Astrocyte of the spinal cord (primary cell): ENCODE measurements at regions not wholly inside any gene's neighbourhood (a gene's known extent, or its start where the extent isn't known, plus 50 kb on each side); places are given as distances from the start of the nearest gene placed in this dataset.
A peak's percentile ranks its signal among the peaks of the same experiment; 100 is the strongest.

ENCODE experiments used
- DNase-seq: peaks from one replicate; pipeline ENCODE4 v3.0.0; 2011; ENCODE audit warnings: low read depth, low spot score
- H3K4me3 ChIP-seq: 2 replicates; pipeline ENCODE4 v1.5.1; 2011; ENCODE audit warnings: low read depth, mild to moderate bottlenecking, low read length, moderate library complexity
- CTCF ChIP-seq: IDR thresholded peaks from 2 replicates; pipeline ENCODE4 v1.5.1; 2012; ENCODE audit warnings: low read depth, mild to moderate bottlenecking, low read length, inconsistent platforms
- in situ Hi-C: cut with HindIII; loops from 2 replicates; pipeline ENCODE4 v1.10.0; 2017; ENCODE audit warnings: low sequenced_read_pairs

- no peak for DNase-seq
- no peak for TF ChIP-seq CTCF
- in situ Hi-C loops, result no loop called here
- H3K4me3 ChIP-seq, result no peak overlapping the region
Measured at GRCh38 chr3:124089214-124089613, 97.3 kb upstream of the ROPN1 start.

GRCh38 chr3:124091716-124092115 lies 99.8 kb upstream of the ROPN1 start:
- no peak for TF ChIP-seq CTCF
- no peak overlapping the region for H3K4me3 ChIP-seq
- in situ Hi-C loops, result no loop called here
- DNase-seq, result no peak

GRCh38 chr3:124092811-124093210 lies 100.9 kb upstream of the ROPN1 start:
- no peak overlapping the region for H3K4me3 ChIP-seq
- no peak for TF ChIP-seq CTCF
- in situ Hi-C loops, result no loop called here
- DNase-seq, result peak; percentile 22

GRCh38 chr3:124094496-124094895 lies 102.6 kb upstream of the ROPN1 start:
- no peak for DNase-seq
- TF ChIP-seq CTCF, result no peak
- in situ Hi-C loops, result no loop called here
- H3K4me3 ChIP-seq, result no peak overlapping the region

- TF ChIP-seq CTCF, result no peak
- in situ Hi-C loops, result no loop called here
- no peak overlapping the region for H3K4me3 ChIP-seq
- DNase-seq, result no peak
Measured at GRCh38 chr3:124097362-124098131, 105.6 kb upstream of the ROPN1 start.

- in situ Hi-C loops, result no loop called here
- no peak overlapping the region for H3K4me3 ChIP-seq
- no peak for TF ChIP-seq CTCF
- DNase-seq, result no peak
Measured at GRCh38 chr3:124101643-124102042, 109.7 kb upstream of the ROPN1 start.
